K562 (cell line): ENCODE measurements at regions not wholly inside any gene's neighbourhood (a gene's known extent, or its start where the extent isn't known, plus 50 kb on each side); places are given as distances from the start of the nearest gene placed in this dataset.

Experiments
- CBX5 ChIP-seq: IDR thresholded peaks from 2 replicates; pipeline ENCODE4 v1.6.1; 2014; ENCODE audit warnings: low read depth, borderline replicate concordance
- CTCF ChIP-seq, 3 experiments: IDR thresholded peaks in 2 of 3; conservative IDR thresholded peaks in 1 of 3; 2 replicates each; pipeline ENCODE4 v1.5.1; 2011 to 2012; ENCODE audit warnings: low read length in 3 of 3, mild to moderate bottlenecking in 3 of 3, control low read depth in 2 of 3, improper control_type of control experiment in 1 of 3, inconsistent platforms in 1 of 3, low read depth in 1 of 3, mixed read lengths in 1 of 3, moderate library complexity in 1 of 3; ENCODE audit not compliant: insufficient read depth in 2 of 3
- MYC ChIP-seq, 2 experiments: fragments of 250-450 bp in 1 of 2; sonication (Bioruptor Pico) in 1 of 2; IDR thresholded peaks; 2 replicates each; pipeline versions ENCODE4 v1.5.1 to v1.6.1; 2012 to 2021; ENCODE audit warnings: low read depth in 2 of 2, borderline replicate concordance in 1 of 2, improper control_type of control experiment in 1 of 2, low read length in 1 of 2, mild to moderate bottlenecking in 1 of 2, moderate library complexity in 1 of 2
- ZNF3 ChIP-seq: fragments of 250-450 bp; sonication (Bioruptor Pico); IDR thresholded peaks from 2 replicates; pipeline ENCODE4 v1.5.0; 2021; ENCODE audit warnings: mild to moderate bottlenecking, moderate library complexity
- ZSCAN29 ChIP-seq: fragments of 450-650 bp; IDR thresholded peaks from 2 replicates; pipeline ENCODE4 v1.6.1; 2017

- no peak for TF ChIP-seq CTCF (IDR thresholded peaks at IDR 0.05 in 2 of 3, conservative IDR thresholded peaks at IDR 0.05 in 1 of 3; ENCODE audit: insufficient read depth in 2 of 3, low read depth in 1 of 3, low read length in 3 of 3)
- TF ChIP-seq CBX5 = no peak
- no peak for TF ChIP-seq ZNF3 (CRISPR knock-in tag)
- no peak for TF ChIP-seq ZSCAN29
- no peak for TF ChIP-seq MYC (IDR thresholded peaks at IDR 0.05; ENCODE audit: low read depth, low read length)
- TF ChIP-seq MYC (CRISPR knock-in tag; IDR thresholded peaks at IDR 0.05; ENCODE audit: borderline replicate concordance, low read depth) = no peak
Observed at GRCh38 chr3:35498506-35499210, 140.7 kb upstream of the ARPP21 start.
